Ovary (tissue), 7 donors: ENCODE measurements at regions not wholly inside any gene's neighbourhood (a gene's known extent, or its start where the extent isn't known, plus 50 kb on each side); places are given as distances from the start of the nearest gene placed in this dataset.

ENCODE experiments used
- DNase-seq, 5 donors: peaks; one replicate each; pipeline ENCODE4 v3.0.0-alpha.2; 2019 to 2020
- H3K27ac ChIP-seq, 2 donors: fragments of 200-600 bp; one replicate each; pipeline versions ENCODE4 v1.5.1 to v1.8.0; 2019 to 2022
- H3K27me3 ChIP-seq: fragments of 200-600 bp; one replicate; pipeline ENCODE4 v1.8.0; 2022
- H3K36me3 ChIP-seq: fragments of 200-600 bp; sonication (generic); one replicate; pipeline ENCODE4 v1.5.1; 2019
- H3K4me1 ChIP-seq: one replicate; pipeline ENCODE4 v1.8.1; 2013; ENCODE audit warnings: mild to moderate bottlenecking, moderate library complexity; ENCODE audit not compliant: insufficient read depth
- H3K4me3 ChIP-seq: fragments of 200-600 bp; sonication (generic); one replicate; pipeline ENCODE4 v1.5.1; 2017
- H3K9me3 ChIP-seq, 2 donors: fragments of 200-600 bp in 1 of 2; sonication (generic) in 1 of 2; one replicate each; pipeline versions ENCODE4 v1.5.1 to v1.8.1; 2013 to 2019; ENCODE audit warnings: mild to moderate bottlenecking in 1 of 2, moderate library complexity in 1 of 2
- CTCF ChIP-seq, 3 donors: fragments of 450-650 bp in 2 of 3; fragments of 200-600 bp in 1 of 3; IDR thresholded peaks; one replicate each; pipeline versions ENCODE4 v1.5.1 to v1.8.0; 2016 to 2022; ENCODE audit warnings: antibody characterized with exemption in 3 of 3, mild to moderate bottlenecking in 1 of 3
- EP300 ChIP-seq: sonication (generic); formaldehyde crosslinking; IDR thresholded peaks from one replicate; pipeline ENCODE4 v1.6.1; 2017; ENCODE audit warnings: antibody characterized with exemption
- POLR2A ChIP-seq: fragments of 450-650 bp; IDR thresholded peaks from one replicate; pipeline ENCODE4 v1.6.1; 2017; ENCODE audit warnings: antibody characterized with exemption, mild to moderate bottlenecking, moderate library complexity
- WGBS, 3 donors: extraction: QIAGEN DNeasy Blood & Tissue Kit in 1 of 3; methylation state at CpG; one replicate each; pipeline versions ENCODE4 v1.1.5 to v1.1.7; 2013 to 2017; 5-methylcytosine and 5-hydroxymethylcytosine counted together
- intact Hi-C, 4 donors: fragments of 100-400 bp; cut with DNase I; formaldehyde crosslinking; loops; one replicate each; pipeline versions ENCODE4 v1.11.0 to v1.15.1; 2022 to 2023
- donor health status: DM: no; HTN: no; CAD: no; lungs with moderate emphysema.
- donor health status: DM: no; HTN: no; CAD: no.
- donor health status: Bipolar disorder and iron deficiency.
- donor health status: DM: no; HTN: no; CAD: no.
- donor health status: DM: yes; HTN: yes; CAD: no.

DNA sequence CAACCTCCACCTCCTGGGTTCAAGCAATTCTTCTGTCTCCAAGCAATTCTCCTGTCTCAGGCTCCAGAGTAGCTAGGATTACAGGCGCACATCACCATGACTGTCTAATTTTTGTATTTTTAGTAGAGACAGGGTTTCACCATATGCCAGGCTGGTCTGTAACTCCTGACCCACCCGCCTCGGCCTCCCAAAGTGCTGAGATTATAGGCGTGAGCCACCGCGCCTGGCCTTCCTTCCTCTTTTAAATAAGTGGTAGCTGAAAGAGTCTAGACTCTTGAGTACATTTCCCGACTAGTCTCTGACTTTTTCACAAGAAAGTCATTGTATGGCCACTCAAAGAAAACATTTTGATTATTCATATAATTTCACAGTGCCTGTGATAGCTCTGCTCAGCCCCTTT lies 636.2 kb upstream of the ANKRD30A start:
- 90 to 93% (median 91%) methylated on average over 7 of the region's 7 CpGs for WGBS, 3 donors

DNA sequence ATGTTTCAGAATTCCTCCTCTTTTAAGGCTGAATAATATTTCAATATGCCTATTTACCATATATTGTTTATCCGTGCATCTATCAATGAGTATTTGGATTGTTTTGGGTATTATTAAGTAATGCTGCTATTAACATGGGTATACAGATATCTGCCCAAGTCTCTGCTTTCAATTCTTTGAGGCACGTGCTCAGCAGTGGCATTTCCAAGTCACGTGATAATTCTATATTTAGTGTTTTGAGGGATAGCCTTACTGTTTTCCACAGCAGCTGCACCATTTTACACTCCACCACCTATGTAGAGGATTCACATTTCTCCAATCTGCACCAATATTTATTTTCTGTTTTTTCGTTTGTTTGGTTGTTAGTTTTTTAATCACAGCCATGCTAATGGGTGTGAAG lies 636.8 kb upstream of the ANKRD30A start:
- Histone ChIP-seq H3K4me1 (peaks cover 8% of the 10 kb centered on the region), H3K4me3 (no peak overlapping the region), H3K9me3 (no peaks in the 10 kb centered on the region), H3K27ac (no peak overlapping the region), H3K27me3 (no peaks in the 10 kb centered on the region), H3K36me3 (no peaks in the 10 kb centered on the region)
- 82 to 89% (median 85%) methylated on average over 4 of the region's 4 CpGs for WGBS, 3 donors
- DNase-seq, result no peak
- intact Hi-C loops, result no loop called here
- no peak for TF ChIP-seq EP300
- TF ChIP-seq CTCF (IDR thresholded peaks at IDR 0.05), result no peak
- no peak for TF ChIP-seq POLR2A

More for the DNA sequence above, 636.2 kb upstream of the ANKRD30A start:
- no peaks in the 10 kb centered on the region for H3K9me3 ChIP-seq
- no peak for DNase-seq
- intact Hi-C loops, result no loop called here
- no peak overlapping the region for H3K27ac ChIP-seq
- peaks cover 8% of the 10 kb centered on the region for H3K4me1 ChIP-seq
- no peaks in the 10 kb centered on the region for H3K27me3 ChIP-seq
- TF ChIP-seq EP300, result no peak
- no peak for TF ChIP-seq POLR2A
- TF ChIP-seq CTCF (IDR thresholded peaks at IDR 0.05), result no peak
- no peak overlapping the region for H3K4me3 ChIP-seq
- no peaks in the 10 kb centered on the region for H3K36me3 ChIP-seq

GRCh38 chr10:36479073-36479472 lies 646.3 kb upstream of the ANKRD30A start:
- Histone ChIP-seq H3K9me3 (no peaks in the 10 kb centered on the region), H3K27me3 (no peaks in the 10 kb centered on the region), H3K4me3 (no peak overlapping the region), H3K27ac (no peak overlapping the region), H3K4me1 (no peaks in the 10 kb centered on the region), H3K36me3 (no peaks in the 10 kb centered on the region)
- TF ChIP-seq POLR2A (no peak), CTCF (IDR thresholded peaks at IDR 0.05) (no peak), EP300 (no peak)
- no peak for DNase-seq
- intact Hi-C loops, result no loop called here

DNA sequence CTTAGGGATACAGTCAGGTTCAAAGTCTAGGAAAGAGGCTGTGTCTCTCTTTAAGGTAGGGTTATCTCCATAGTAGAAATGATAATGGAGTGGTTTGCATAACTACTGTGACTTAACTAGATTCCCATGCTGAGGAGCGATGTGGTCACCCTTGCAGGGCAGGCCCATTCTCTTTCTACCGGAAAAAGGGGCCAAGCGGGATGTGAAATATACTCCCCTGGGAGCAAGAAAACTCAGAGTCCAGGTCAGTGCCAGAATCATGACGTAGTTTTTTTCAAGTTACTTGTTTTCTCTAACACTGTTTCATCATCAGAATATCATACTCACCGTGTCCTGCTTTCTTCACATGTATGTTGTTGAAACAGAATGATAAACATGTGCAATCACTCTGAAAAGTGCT lies 649.0 kb upstream of the ANKRD30A start:
- Histone ChIP-seq H3K27ac (no peak overlapping the region), H3K4me1 (no peaks in the 10 kb centered on the region), H3K27me3 (no peaks in the 10 kb centered on the region), H3K4me3 (no peak overlapping the region), H3K9me3 (no peaks in the 10 kb centered on the region), H3K36me3 (no peaks in the 10 kb centered on the region)
- DNase-seq, result no peak
- intact Hi-C loops, result no loop called here
- WGBS, 3 donors, result 87 to 90% (median 88%) methylated on average over 5 of the region's 5 CpGs
- TF ChIP-seq POLR2A, result no peak

- intact Hi-C loops, result no loop called here
- Histone ChIP-seq H3K4me3 (no peak overlapping the region), H3K27ac (no peak overlapping the region), H3K27me3 (no peaks in the 10 kb centered on the region), H3K4me1 (no peaks in the 10 kb centered on the region), H3K36me3 (no peaks in the 10 kb centered on the region), H3K9me3 (no peaks in the 10 kb centered on the region)
- 86 to 96% (median 92%) methylated on average over 1 of the region's 1 CpG for WGBS, 3 donors
- no peak for TF ChIP-seq CTCF (IDR thresholded peaks at IDR 0.05)
- no peak for TF ChIP-seq EP300
- TF ChIP-seq POLR2A, result no peak
- DNase-seq, result no peak
Measured at GRCh38 chr10:36475746-36476145, 649.7 kb upstream of the ANKRD30A start.
